ENCODE measurements at regions not wholly inside any gene's neighbourhood (a gene's known extent, or its start where the extent isn't known, plus 50 kb on each side); places are given as distances from the start of the nearest gene placed in this dataset.

GRCh38 chr11:19472679-19473078 lies 231.9 kb upstream of the E2F8 start:
- DNase-seq (ENCODE audit: low read depth), result no peak

- no peak for DNase-seq (ENCODE audit: low read depth)
Measured at GRCh38 chr11:19467904-19468303, 227.2 kb upstream of the E2F8 start.

DNA sequence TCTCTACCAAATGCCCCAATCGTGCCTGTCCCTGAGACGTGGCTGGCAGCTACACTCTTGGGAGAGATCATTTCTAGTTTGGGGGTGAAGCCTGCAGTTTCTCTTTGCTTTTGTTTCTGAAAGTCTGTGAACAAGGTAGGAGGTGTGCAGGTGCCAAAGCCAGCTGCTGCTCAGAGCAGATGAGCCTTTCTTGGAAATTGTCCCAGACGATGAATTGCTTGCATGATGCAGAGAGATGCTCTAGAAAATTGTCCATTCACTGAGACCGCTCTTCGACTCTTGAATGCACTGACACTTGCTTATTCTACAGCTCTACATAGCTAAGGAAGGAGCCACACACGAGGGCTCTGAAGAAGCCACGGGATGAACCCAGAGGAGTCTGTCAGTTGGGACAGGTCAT lies 225.6 kb upstream of the E2F8 start:
- DNase-seq (ENCODE audit: low read depth), result no peak

- no peak for DNase-seq (ENCODE audit: low read depth)
Measured at GRCh38 chr11:19463976-19464375, 223.2 kb upstream of the E2F8 start.

DNA sequence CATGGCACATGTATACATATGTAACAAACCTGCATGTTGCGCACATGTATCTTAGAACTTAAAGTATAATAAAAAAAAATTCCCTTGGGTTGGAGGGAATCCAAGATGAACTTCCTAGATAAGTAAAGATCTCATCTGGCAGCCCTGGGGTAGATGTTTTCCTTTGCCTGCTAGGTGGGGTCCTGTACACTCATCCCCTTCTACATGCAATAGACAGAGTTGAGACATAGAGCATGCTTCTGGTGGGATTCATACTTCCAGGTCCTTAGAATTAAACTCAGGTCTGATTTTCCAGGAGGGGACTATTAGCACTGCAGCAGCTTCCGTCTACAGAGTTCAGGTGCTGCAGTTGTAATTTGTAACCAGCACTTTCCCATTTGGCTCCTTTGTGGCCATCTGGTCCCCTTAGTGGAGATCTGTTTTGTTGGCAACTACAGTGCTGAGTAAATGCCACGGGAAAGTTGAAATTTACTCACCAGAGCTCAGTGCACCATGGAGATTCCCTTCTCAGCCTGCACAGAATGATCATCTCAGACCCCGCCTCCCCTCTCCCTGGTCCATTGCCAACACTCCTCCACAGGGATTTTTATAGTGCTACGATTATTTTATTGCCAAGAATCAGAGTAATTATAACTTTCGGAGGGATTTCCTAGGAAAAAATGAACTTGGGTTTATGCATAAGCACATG lies 220.1 kb upstream of the E2F8 start:
- DNase-seq (ENCODE audit: low read depth), result no peak

DNA sequence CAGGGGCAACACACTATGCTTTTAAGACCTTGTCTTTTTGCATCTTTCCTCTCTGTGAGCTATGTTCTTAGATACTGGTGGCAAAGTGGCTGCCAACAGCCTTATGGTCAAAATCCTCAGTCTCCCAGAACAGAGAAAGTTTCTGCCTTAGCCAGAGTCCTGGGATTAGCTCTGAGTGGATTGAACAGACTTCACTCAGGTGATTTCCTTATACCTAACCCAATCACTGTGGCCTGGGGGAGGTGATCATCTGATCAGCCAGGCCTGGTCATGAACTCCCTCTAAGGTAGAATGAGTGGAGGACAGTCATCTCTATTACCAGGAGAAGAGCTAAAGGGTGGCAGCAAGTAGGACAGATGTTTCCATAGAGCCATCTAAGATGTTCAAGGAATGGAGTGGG lies 218.5 kb upstream of the E2F8 start:
- DNase-seq (ENCODE audit: low read depth), result no peak

DNA sequence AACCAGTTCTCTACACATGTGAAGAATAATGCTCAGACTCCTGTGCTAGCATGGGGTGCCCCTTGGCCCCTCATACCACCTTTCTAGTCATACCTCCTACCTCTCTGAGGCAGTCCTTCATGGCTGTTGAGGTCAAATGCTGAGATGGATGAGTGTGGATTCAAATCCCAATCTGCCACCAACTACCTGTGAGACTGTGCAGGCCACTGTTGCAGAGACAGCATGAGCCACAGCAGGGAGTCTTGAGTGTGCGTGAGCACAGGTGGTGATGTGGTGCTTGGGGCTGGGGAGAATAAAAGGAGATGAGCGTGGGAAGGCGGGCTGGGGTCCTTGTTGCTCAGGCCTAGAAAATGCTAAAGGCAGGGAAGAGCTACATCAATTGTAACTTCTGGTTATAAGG lies 218.0 kb upstream of the E2F8 start:
- no peak for DNase-seq (ENCODE audit: low read depth)

GRCh38 chr11:19458231-19458630 lies 217.5 kb upstream of the E2F8 start:
- no peak for DNase-seq (ENCODE audit: low read depth)

DNA sequence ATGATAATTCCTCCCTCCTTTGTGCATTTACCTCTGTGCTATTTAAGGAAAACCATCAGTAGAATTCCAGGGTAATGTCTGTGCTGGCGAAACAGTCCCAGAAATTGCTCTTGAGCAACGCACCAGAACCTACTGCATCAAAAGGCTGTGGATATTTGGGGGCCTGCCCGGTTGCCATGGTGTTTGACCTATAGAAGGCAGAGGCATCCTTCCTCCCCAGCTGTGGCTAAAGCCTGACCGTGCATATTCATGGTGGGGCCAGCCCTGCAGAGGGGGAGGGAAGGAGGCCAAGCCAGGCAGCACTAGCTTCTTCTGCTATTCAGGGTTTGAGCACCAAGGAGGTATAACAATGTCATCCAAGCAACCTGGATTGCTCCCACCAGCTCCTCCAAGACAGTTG lies 215.0 kb upstream of the E2F8 start:
- DNase-seq (ENCODE audit: low read depth), result no peak

- no peak for DNase-seq (ENCODE audit: low read depth)
Measured at GRCh38 chr11:19453651-19454257, 213.0 kb upstream of the E2F8 start.

DNA sequence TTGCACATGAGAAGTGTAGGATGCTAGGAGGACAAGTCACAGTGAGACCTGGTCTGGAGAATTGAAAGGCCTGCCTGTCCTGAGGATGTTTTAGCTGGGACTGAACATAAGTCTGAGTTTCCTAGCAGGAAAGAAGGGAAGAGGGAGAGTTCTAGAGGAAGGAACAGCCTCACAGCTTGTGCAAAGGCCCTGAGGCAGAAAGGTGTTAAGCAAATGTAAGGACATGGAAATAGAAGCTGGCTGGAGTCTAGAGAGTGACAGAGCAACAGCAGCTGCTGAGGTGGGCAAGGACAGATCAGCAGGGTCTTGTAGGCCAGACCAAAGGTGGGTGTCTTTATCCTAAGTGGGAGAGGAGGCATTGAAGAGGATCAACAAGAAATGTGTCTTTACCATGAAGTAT lies 210.9 kb upstream of the E2F8 start:
- DNase-seq (ENCODE audit: low read depth), result no peak

GRCh38 chr11:19450282-19450681 lies 209.5 kb upstream of the E2F8 start:
- DNase-seq (ENCODE audit: low read depth), result no peak

GRCh38 chr11:19448651-19449050 lies 207.9 kb upstream of the E2F8 start:
- no peak for DNase-seq (ENCODE audit: low read depth)

DNA sequence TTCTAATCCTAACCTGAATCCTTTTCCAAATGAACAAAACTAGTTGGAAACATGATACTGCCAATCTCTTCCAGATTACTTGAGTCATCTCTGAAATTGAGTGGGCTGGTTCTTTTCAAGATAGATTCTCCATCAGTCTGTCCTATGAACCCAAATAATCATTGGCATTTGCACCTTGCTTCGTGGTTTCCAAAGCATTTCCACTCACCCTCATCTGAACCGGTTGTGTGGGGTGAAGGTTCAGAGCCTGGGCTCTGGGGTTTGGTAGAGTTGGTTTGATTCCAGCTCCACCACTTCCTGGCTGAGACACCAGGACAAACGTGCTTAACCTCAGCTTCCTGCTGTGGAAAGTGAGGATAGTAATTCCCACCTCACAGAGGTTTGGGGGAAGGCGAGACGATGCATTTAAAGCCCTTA lies 206.4 kb upstream of the E2F8 start:
- DNase-seq (ENCODE audit: low read depth), result peak; percentile 66

GRCh38 chr11:19445771-19446170 lies 205.0 kb upstream of the E2F8 start:
- DNase-seq (ENCODE audit: low read depth), result no peak

DNA sequence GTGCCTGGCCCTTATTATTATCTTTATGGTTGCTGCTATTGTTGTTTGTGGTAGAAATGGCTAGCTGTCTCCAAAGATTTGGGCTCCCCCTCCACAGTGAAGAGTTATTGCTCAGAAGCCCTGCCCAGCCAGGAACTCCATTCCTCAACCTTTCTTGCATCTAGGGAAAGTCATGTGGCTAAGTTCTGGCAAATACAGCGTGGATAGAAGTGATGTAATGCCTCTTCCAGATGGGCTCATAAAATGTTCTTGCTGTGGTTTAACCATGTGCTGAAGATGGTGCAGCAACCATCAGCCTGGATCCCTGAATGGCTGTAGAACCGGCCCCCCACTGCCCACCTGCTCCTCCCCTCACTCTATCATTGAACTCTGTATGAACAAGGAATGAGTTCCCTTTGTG lies 203.5 kb upstream of the E2F8 start:
- no peak for DNase-seq (ENCODE audit: low read depth)

- no peak for DNase-seq (ENCODE audit: low read depth)
Measured at GRCh38 chr11:19442554-19442910, 201.8 kb upstream of the E2F8 start.

- DNase-seq (ENCODE audit: low read depth), result peak; percentile 99
Measured at GRCh38 chr11:19441752-19442553, 201.2 kb upstream of the E2F8 start.

DNA sequence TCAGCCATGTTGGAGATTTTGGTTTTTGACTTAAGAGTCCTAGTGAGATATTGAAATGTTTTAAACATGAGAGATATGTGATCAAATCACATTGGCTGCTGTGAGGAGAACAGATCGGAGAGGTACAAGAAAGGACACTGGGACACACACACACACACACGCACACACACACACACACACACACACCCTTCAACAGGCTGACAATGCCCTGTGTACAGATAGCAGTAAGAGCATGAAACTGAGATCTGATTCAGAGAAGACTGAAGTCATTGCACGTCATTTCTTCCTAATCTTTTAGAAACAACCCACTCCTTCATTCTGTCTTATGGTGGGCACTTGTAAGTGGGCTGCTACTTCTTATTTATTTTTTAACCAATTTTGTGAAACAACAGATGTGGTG lies 200.5 kb upstream of the E2F8 start:
- no peak for DNase-seq (ENCODE audit: low read depth)

GRCh38 chr11:19437760-19438159 lies 197.0 kb upstream of the E2F8 start:
- DNase-seq (ENCODE audit: low read depth), result peak; percentile 90

DNA sequence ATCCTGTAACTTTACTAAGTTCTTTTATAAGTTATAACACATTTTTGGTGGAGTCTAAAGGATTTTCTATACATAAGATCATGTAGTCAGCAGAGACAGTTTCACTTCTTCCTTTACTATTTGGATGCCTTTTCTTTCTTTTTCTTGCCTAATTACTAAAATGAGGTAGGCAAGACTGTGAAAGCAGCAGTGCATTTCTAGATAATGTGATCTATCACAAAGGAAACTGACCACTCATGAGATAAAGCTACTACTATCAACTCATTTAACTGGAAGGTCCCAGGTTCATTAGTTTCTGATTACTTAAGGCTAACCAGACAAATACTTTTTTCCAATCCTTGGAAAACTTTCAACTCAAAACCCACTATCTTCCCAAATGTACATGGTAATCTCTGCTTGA lies 196.2 kb upstream of the E2F8 start:
- DNase-seq (ENCODE audit: low read depth), result no peak

- DNase-seq (ENCODE audit: low read depth), result no peak
Measured at GRCh38 chr11:19435306-19435989, 194.7 kb upstream of the E2F8 start.

- DNase-seq (ENCODE audit: low read depth), result no peak
Measured at GRCh38 chr11:19433791-19434190, 193.0 kb upstream of the E2F8 start.

All from HS-5 (cell line).